HEK293T (cell line): ENCODE measurements at regions not wholly inside any gene's neighbourhood (a gene's known extent, or its start where the extent isn't known, plus 50 kb on each side); places are given as distances from the start of the nearest gene placed in this dataset.

Experiments used
- CTCF ChIA-PET: fragments of 350-600 bp; formaldehyde crosslinking; extraction: SDS; loops from one replicate; lab custom pipeline; 2021; ENCODE audit warnings: antibody characterized with exemption, inconsistent platforms; lab: Yijun Ruan, JAX
- POLR2A ChIA-PET: fragments of 350-600 bp; formaldehyde crosslinking; extraction: SDS; loops from one replicate; lab custom pipeline; 2020; ENCODE audit warnings: antibody characterized with exemption, inconsistent platforms; lab: Yijun Ruan, JAX
- DNase-seq: peaks from one replicate; pipeline ENCODE4 v3.0.0; 2012; ENCODE audit warnings: mixed read lengths; ENCODE audit errors: extremely low spot score
- ARNT ChIP-seq: fragments of 450-650 bp; IDR thresholded peaks from 2 replicates; pipeline ENCODE4 v1.6.1; 2017; ENCODE audit warnings: mild to moderate bottlenecking
- BHLHE40 ChIP-seq: fragments of 450-650 bp; IDR thresholded peaks from 2 replicates; pipeline ENCODE4 v1.6.1; 2016; ENCODE audit warnings: mild to moderate bottlenecking, moderate library complexity, borderline replicate concordance
- CTBP1 ChIP-seq: fragments of 450-650 bp; IDR thresholded peaks from 2 replicates; pipeline ENCODE4 v1.6.1; 2016; ENCODE audit warnings: borderline replicate concordance
- ELF4 ChIP-seq: fragments of 450-650 bp; IDR thresholded peaks from 2 replicates; pipeline ENCODE4 v1.6.1; 2017; ENCODE audit warnings: antibody characterized with exemption
- FOXA1 ChIP-seq: fragments of 450-650 bp; IDR thresholded peaks from 2 replicates; pipeline ENCODE4 v1.6.1; 2016; ENCODE audit warnings: mild to moderate bottlenecking
- FOXK2 ChIP-seq: fragments of 450-650 bp; IDR thresholded peaks from 2 replicates; pipeline ENCODE4 v1.6.1; 2016; ENCODE audit warnings: mild to moderate bottlenecking
- FOXM1 ChIP-seq: fragments of 450-650 bp; IDR thresholded peaks from 2 replicates; pipeline ENCODE4 v1.6.1; 2017; ENCODE audit warnings: mild to moderate bottlenecking, borderline replicate concordance
- HDGF ChIP-seq: fragments of 450-650 bp; IDR thresholded peaks from 2 replicates; pipeline ENCODE4 v1.6.1; 2017; ENCODE audit warnings: antibody characterized with exemption, borderline replicate concordance
- L3MBTL2 ChIP-seq: fragments of 450-650 bp; conservative IDR thresholded peaks from 2 replicates; pipeline ENCODE4 v1.6.1; 2016; ENCODE audit warnings: mild to moderate bottlenecking
- LEF1 ChIP-seq: fragments of 450-650 bp; IDR thresholded peaks from 2 replicates; pipeline ENCODE4 v1.6.1; 2017; ENCODE audit warnings: mild to moderate bottlenecking, borderline replicate concordance
- NFRKB ChIP-seq: fragments of 450-650 bp; IDR thresholded peaks from 2 replicates; pipeline ENCODE4 v1.6.1; 2016; ENCODE audit warnings: mild to moderate bottlenecking, moderate library complexity
- SP1 ChIP-seq: fragments of 450-650 bp; IDR thresholded peaks from 2 replicates; pipeline ENCODE4 v1.6.1; 2017
- SUZ12 ChIP-seq: fragments of 450-650 bp; IDR thresholded peaks from 2 replicates; pipeline ENCODE4 v1.6.1; 2016; ENCODE audit warnings: mild to moderate bottlenecking
- TARDBP ChIP-seq: fragments of 450-650 bp; IDR thresholded peaks from 2 replicates; pipeline ENCODE4 v1.6.1; 2016
- ZNF384 ChIP-seq: fragments of 450-650 bp; IDR thresholded peaks from 2 replicates; pipeline ENCODE4 v1.6.1; 2016
- TF ChIP-seq, protein P1 (sequence below): fragments of 450-650 bp; IDR thresholded peaks from 2 replicates; pipeline ENCODE4 v1.6.1; 2016

GRCh38 chr14:76696791-76697190, 64.5 kb upstream of the VASH1 start:
- ChIA-PET POLR2A (no interaction called here), CTCF (interaction anchor here (1.1 to 1.3 kb wide), 2 partner anchors 14 to 88 kb away, joined by 4 to 5 read pairs; no protein-coding TSS in a partner anchor)
- no peak for TF ChIP-seq TARDBP
- DNase-seq, result no peak

DNA sequence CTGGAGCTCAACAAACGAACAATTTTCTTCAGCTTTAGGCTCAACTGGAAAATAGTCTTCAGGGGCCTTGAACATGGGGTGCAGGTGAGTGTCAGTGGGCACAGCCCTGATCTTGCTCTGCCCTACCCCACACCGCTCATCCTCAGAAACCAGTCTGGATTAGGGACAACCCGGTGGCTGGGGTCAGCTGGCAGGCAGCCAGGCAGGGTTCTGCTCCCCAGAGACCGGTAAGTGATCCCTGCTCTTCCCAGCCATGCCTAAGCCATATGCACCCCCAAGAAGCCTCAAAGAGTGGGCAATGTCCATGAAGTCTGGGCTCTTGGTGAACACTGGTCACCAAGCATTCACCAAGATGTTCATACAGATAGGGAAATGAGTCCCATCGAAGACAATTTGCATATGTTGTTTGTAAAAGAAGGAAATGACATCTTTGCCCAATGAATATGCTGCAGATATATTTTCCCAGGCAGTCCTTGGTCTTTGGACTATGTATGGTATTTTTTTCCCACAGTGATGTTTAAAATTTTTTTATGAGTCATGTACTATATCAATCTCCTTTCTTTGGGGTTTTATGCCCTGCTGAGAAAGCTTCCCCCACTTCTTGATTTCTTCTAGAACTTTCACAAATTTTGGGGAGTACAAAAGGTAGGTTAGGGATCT, 63.9 kb upstream of the VASH1 start:
- TF ChIP-seq CTBP1 (no peak), FOXK2 (no peak), FOXA1 (no peak), LEF1 (no peak)
- TF ChIP-seq, protein P1, sequence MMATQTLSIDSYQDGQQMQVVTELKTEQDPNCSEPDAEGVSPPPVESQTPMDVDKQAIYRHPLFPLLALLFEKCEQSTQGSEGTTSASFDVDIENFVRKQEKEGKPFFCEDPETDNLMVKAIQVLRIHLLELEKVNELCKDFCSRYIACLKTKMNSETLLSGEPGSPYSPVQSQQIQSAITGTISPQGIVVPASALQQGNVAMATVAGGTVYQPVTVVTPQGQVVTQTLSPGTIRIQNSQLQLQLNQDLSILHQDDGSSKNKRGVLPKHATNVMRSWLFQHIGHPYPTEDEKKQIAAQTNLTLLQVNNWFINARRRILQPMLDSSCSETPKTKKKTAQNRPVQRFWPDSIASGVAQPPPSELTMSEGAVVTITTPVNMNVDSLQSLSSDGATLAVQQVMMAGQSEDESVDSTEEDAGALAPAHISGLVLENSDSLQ, result no peak
- ChIA-PET CTCF (interaction anchor here (1.1 kb wide), 1 partner anchor 13 kb away, joined by 4 read pairs; no protein-coding TSS in a partner anchor), POLR2A (no interaction called here)
- DNase-seq, result no peak

DNA sequence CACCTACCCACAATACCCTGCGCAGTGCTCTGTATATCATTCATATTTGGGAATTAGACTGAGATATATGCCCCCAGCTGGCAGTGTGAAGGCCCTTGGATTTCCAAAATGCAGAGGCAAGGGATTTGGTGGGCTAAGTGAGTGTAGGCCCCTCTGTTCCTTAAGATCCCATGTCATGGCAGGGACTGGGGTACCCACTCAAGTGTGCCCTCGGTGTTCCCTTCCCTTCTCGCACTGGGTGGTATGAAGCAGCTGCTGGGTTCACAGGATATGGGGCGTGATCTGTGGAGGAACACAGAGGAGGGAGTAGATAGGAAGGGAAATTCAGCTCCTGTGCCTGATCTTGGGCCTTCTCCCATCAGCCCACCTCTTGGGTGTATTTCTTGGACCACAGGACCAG, 63.1 kb upstream of the VASH1 start:
- no peak for DNase-seq
- ChIA-PET POLR2A (no interaction called here), CTCF (no interaction called here)
- TF ChIP-seq FOXM1, result no peak
- TF ChIP-seq NFRKB, result no peak
- TF ChIP-seq ZNF384, result no peak
- TF ChIP-seq ARNT, result no peak
- no peak for TF ChIP-seq HDGF

DNA sequence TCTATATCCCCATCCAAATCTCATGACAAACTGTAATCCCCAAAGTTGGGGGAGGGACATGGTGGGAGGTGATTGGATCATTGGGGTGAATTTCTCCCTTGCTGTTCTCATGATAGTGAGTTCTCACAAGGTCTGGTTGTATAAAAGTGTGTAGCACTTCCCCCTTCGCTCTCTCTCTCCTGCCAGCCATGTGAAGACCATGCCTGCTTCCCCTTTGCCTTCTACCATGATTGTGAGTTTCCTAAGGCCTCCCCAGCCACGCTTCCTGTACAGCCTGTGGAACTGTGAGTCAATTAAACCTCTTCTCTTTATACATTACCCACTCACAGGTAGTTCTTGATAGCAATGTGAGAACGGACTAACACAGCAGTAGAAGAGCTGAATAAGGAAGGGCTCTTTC, 62.6 kb upstream of the VASH1 start:
- no peak for DNase-seq
- CTCF ChIA-PET, result no interaction called here
- TF ChIP-seq BHLHE40 (no peak), NFRKB (no peak), SUZ12 (no peak), CTBP1 (no peak), SP1 (no peak), FOXK2 (no peak), HDGF (no peak), FOXA1 (no peak), TARDBP (no peak), ZNF384 (no peak), FOXM1 (no peak), LEF1 (no peak), ARNT (no peak), ELF4 (no peak), L3MBTL2 (no peak)
- TF ChIP-seq, protein P1, result no peak
- POLR2A ChIA-PET, result no interaction called here

DNA sequence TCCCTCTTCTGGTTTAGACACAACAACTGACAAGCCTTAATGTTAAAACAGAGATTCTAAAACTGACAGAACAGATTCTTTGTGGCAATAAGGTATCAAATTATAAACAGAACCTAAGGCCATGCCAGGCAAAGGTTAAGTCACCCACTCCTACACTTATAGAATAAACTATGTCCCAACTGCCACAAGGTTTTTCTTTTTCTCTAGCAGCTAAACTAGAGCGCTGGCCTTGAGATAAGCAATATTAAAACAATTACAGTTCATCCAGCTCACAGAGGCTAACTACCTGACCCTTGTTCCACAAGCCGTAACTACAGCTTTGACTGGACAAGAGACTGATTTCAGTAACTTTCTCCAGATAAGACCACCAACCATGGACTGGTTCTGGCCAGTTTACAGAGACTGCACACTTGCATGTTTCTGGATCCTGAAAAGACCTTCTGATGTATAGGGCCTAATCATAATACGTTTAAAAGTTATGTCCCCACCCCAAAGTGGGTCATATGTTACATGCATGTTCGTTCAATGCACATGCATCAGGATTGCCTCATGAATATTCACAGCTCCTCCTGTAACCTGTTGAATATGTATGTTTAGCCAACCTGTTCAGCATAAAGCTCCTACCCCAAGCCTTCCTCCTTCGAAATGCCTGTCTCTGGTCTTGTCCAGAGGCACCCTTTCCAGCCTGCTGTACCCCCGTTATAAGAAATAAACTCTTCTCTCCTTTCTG, 61.9 kb upstream of the VASH1 start:
- DNase-seq, result no peak
- TF ChIP-seq BHLHE40 (no peak), ARNT (no peak), L3MBTL2 (no peak), LEF1 (no peak), ELF4 (no peak), SUZ12 (no peak), FOXK2 (no peak), TARDBP (no peak), FOXA1 (no peak), NFRKB (no peak)
- TF ChIP-seq, protein P1, result no peak
- ChIA-PET POLR2A (no interaction called here), CTCF (no interaction called here)

DNA sequence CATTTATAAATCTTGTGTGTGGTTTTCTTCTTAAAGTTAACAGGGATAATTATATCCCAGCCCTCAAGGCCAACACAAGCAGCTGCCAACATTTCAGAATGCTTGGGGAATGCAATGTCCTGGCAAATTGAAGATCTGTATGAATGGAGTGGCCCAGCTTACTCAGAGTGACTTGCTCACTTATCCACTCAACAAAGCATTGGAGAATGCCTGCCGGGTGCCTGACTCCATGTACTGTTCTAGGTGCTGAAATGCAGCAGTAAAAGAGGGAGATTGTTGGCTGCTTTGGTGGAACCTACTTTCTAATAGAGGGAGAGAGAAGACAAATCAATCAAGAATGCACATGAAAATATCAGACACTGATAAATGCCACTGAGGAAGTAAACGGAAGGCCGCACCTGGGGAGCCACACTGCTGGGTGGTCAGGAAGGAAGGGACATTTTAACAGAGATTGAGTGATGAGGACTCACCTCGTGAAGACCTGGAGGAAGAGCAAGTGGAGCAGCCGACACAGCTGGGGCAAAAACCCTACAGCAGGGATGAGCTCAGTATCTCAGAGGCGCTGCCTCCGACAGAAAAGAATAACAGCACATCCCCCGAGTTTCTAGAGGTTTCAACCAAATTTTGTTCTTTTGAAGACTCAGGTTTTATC, 61.2 kb upstream of the VASH1 start:
- TF ChIP-seq HDGF, result no peak
- no peak for TF ChIP-seq NFRKB
- no peak for TF ChIP-seq ARNT
- no peak for TF ChIP-seq SUZ12
- no peak for TF ChIP-seq BHLHE40
- TF ChIP-seq FOXA1, result no peak
- no peak for TF ChIP-seq TARDBP
- no peak for TF ChIP-seq ZNF384
- TF ChIP-seq SP1, result no peak
- TF ChIP-seq, protein P1, result no peak
- no peak for TF ChIP-seq L3MBTL2
- TF ChIP-seq LEF1, result no peak
- TF ChIP-seq FOXM1, result no peak
- TF ChIP-seq CTBP1, result no peak
- no peak for TF ChIP-seq ELF4
- no peak for TF ChIP-seq FOXK2
- DNase-seq, result no peak
- POLR2A ChIA-PET, result no interaction called here
- CTCF ChIA-PET, result no interaction called here
